ENCODE measurements at regions not wholly inside any gene's neighbourhood (a gene's known extent, or its start where the extent isn't known, plus 50 kb on each side); places are given as distances from the start of the nearest gene placed in this dataset.

GRCh38 chr7:155202106-155202871 is 95.4 kb upstream of the INSIG1 start:
- DNase-seq = no peak

GRCh38 chr7:155203059-155203881 is 94.4 kb upstream of the INSIG1 start:
- DNase-seq = no peak

- DNase-seq = no peak
These were observed 93.6 kb upstream of the INSIG1 start for GRCh38 chr7:155203882-155204691.

- DNase-seq = no peak
These were observed 92.8 kb upstream of the INSIG1 start for GRCh38 chr7:155204744-155205367.

GRCh38 chr7:155205368-155206317 is 92.0 kb upstream of the INSIG1 start:
- DNase-seq = peak; percentile 100

GRCh38 chr7:155206318-155207020 is 91.2 kb upstream of the INSIG1 start:
- peak; percentile 93 for DNase-seq

GRCh38 chr7:155207326-155208002 is 90.2 kb upstream of the INSIG1 start:
- no peak for DNase-seq

GRCh38 chr7:155208681-155209477 is 88.8 kb upstream of the INSIG1 start:
- peak; percentile 65 for DNase-seq

- no peak for DNase-seq
These were observed 88.0 kb upstream of the INSIG1 start for GRCh38 chr7:155209478-155210319.

- DNase-seq = no peak
These were observed 87.3 kb upstream of the INSIG1 start for GRCh38 chr7:155210356-155210755.

- no peak for DNase-seq
These were observed 86.5 kb upstream of the INSIG1 start for GRCh38 chr7:155211173-155211572.

GRCh38 chr7:155211761-155212160 is 85.9 kb upstream of the INSIG1 start:
- no peak for DNase-seq

GRCh38 chr7:155212301-155213015 is 85.2 kb upstream of the INSIG1 start:
- DNase-seq = no peak

- peak; percentile 78 for DNase-seq
These were observed 84.3 kb upstream of the INSIG1 start for GRCh38 chr7:155213385-155213784.

GRCh38 chr7:155213955-155214740 is 83.5 kb upstream of the INSIG1 start:
- no peak for DNase-seq

- DNase-seq = no peak
These were observed 81.9 kb upstream of the INSIG1 start for GRCh38 chr7:155215576-155216325.

All from fibroblast of skin of abdomen (primary cell).